Endothelial cell of umbilical vein (primary cell): ENCODE measurements at regions not wholly inside any gene's neighbourhood (a gene's known extent, or its start where the extent isn't known, plus 50 kb on each side); places are given as distances from the start of the nearest gene placed in this dataset.

ENCODE experiments used
- BruUV-seq: library from RNA; stranded (reverse); fragments of 400-500 nt; replicated peaks from 2 replicates; lab custom pipeline; 2021; lab: Mats Ljungman, UMichigan
- CTCF ChIA-PET: fragments of 300-600, 350-600 bp; sonication (Branson Sonifier 250); formaldehyde crosslinking; loops from one replicate; lab custom pipeline; 2021; ENCODE audit warnings: antibody characterized with exemption, inconsistent platforms; lab: Charles Lee
- POLR2A ChIA-PET: fragments of 300-600, 350-600 bp; sonication (Branson Sonifier 250); formaldehyde crosslinking; loops from one replicate; lab custom pipeline; 2021; ENCODE audit warnings: antibody characterized with exemption, inconsistent platforms; lab: Charles Lee
- DNase-seq: peaks from one replicate; pipeline ENCODE4 v3.0.0-alpha.2; 2011; ENCODE audit warnings: low read depth, low spot score
- FAIRE-seq: peaks from 2 replicates; lab custom pipeline; 2011; peaks lifted over from hg19 to GRCh38; lab: Jason Lieb, UNC
- H2AFZ ChIP-seq: 2 replicates; pipeline ENCODE4 v1.6.0; 2012; ENCODE audit warnings: low read depth, low read length, control low read depth, inconsistent platforms
- H3K27ac ChIP-seq: 2 replicates; pipeline ENCODE4 v1.5.1; 2011; ENCODE audit warnings: low read depth, mild to moderate bottlenecking, control low read depth, low read length, moderate library complexity; ENCODE audit not compliant: insufficient read depth
- H3K27me3 ChIP-seq, 2 experiments: 2 replicates each; pipeline versions ENCODE4 v1.6.0 to v1.6.1; 2011; ENCODE audit warnings: low read length in 2 of 2, mixed read lengths in 1 of 2; ENCODE audit not compliant: control insufficient read depth in 2 of 2, insufficient read depth in 2 of 2
- H3K36me3 ChIP-seq, 2 experiments: 2 replicates in 1 of 2; 3 replicates in 1 of 2; pipeline ENCODE4 v1.5.1; 2011; ENCODE audit warnings: low read length in 2 of 2, mild to moderate bottlenecking in 1 of 2, moderate library complexity in 1 of 2; ENCODE audit not compliant: control insufficient read depth in 2 of 2, insufficient read depth in 2 of 2; ENCODE audit errors: extremely low read depth in 1 of 2
- H3K4me1 ChIP-seq: 3 replicates; pipeline ENCODE4 v1.5.1; 2011; ENCODE audit warnings: mild to moderate bottlenecking, low read length; ENCODE audit not compliant: control insufficient read depth, insufficient read depth; ENCODE audit errors: extremely low read depth
- H3K4me2 ChIP-seq: 2 replicates; pipeline ENCODE4 v1.6.1; 2011; ENCODE audit warnings: low read length, control low read depth, mixed read lengths; ENCODE audit not compliant: insufficient read depth
- H3K4me3 ChIP-seq, 3 experiments: fragments of 200-600 bp in 1 of 3; sonication (generic), shearing (Covaris generic) in 1 of 3; replicated peaks in 1 of 3; 2 replicates each; pipeline ENCODE4 v1.5.1; 2011 to 2016; ENCODE audit warnings: control low read depth in 3 of 3, low read length in 3 of 3, mild to moderate bottlenecking in 2 of 3, inconsistent platforms in 1 of 3, low read depth in 1 of 3, moderate library complexity in 1 of 3; ENCODE audit not compliant: insufficient read depth in 1 of 3
- H3K79me2 ChIP-seq: 2 replicates; pipeline ENCODE4 v1.6.0; 2012; ENCODE audit warnings: low read length, inconsistent platforms; ENCODE audit not compliant: control insufficient read depth, insufficient read depth
- H3K9ac ChIP-seq: replicated peaks from 2 replicates; pipeline ENCODE3; 2011; ENCODE audit warnings: low read length, control low read depth; ENCODE audit not compliant: insufficient read depth; ENCODE audit errors: extremely low read depth
- H3K9me1 ChIP-seq: replicated peaks from 3 replicates; pipeline ENCODE4 v1.6.0; 2011; ENCODE audit warnings: mild to moderate bottlenecking, low read length; ENCODE audit not compliant: control insufficient read depth, insufficient read depth; ENCODE audit errors: extremely low read depth
- H3K9me3 ChIP-seq: replicated peaks from 2 replicates; pipeline ENCODE4 v1.5.1; 2012; ENCODE audit warnings: low read length, inconsistent platforms; ENCODE audit not compliant: control insufficient read depth, insufficient read depth
- H4K20me1 ChIP-seq: replicated peaks from 2 replicates; pipeline ENCODE3; 2011; ENCODE audit warnings: mild to moderate bottlenecking, low read length; ENCODE audit not compliant: control insufficient read depth, insufficient read depth; ENCODE audit errors: extremely low read depth
- CTCF ChIP-seq, 2 donors: IDR thresholded peaks; 1 replicate in 1 of 2; 2 replicates in 1 of 2; pipeline ENCODE4 v1.5.1; 2011; ENCODE audit warnings: low read length in 2 of 2, mild to moderate bottlenecking in 2 of 2, moderate library complexity in 2 of 2, control low read depth in 1 of 2, inconsistent platforms in 1 of 2, low read depth in 1 of 2; ENCODE audit not compliant: insufficient read depth in 1 of 2; ENCODE audit errors: extremely low read depth in 1 of 2
- EZH2 ChIP-seq: IDR thresholded peaks from 2 replicates; pipeline ENCODE4 v1.6.1; 2012; ENCODE audit warnings: borderline replicate concordance, low read depth, mild to moderate bottlenecking, moderate library complexity, low read length, inconsistent platforms; ENCODE audit not compliant: severe bottlenecking
- FOS ChIP-seq: IDR thresholded peaks from 2 replicates; pipeline ENCODE4 v1.6.1; 2011; ENCODE audit warnings: mild to moderate bottlenecking, low read length, moderate library complexity, borderline replicate concordance; ENCODE audit not compliant: insufficient read depth
- GATA2 ChIP-seq: IDR thresholded peaks from 2 replicates; pipeline ENCODE4 v1.7.0; 2011; ENCODE audit warnings: low read depth, mild to moderate bottlenecking, moderate library complexity, mixed read lengths, low read length; ENCODE audit not compliant: insufficient read length, insufficient read depth
- JUN ChIP-seq: IDR thresholded peaks from 2 replicates; pipeline ENCODE4 v1.6.1; 2011; ENCODE audit warnings: borderline replicate concordance, low read depth; ENCODE audit not compliant: insufficient read length, insufficient read depth
- MAX ChIP-seq: IDR thresholded peaks from 2 replicates; pipeline ENCODE4 v1.6.1; 2011; ENCODE audit not compliant: insufficient read depth, insufficient read length
- MYC ChIP-seq: IDR thresholded peaks from one replicate; pipeline ENCODE4 v1.6.1; 2011; ENCODE audit warnings: mild to moderate bottlenecking, low read depth, low read length
- POLR2A ChIP-seq: IDR thresholded peaks from 2 replicates; pipeline ENCODE4 v1.6.1; 2012; ENCODE audit warnings: low read depth, mild to moderate bottlenecking, control low read depth, low read length
- POLR2AphosphoS5 ChIP-seq: IDR thresholded peaks from 2 replicates; pipeline ENCODE4 v1.6.1; 2012; ENCODE audit warnings: low read depth, mild to moderate bottlenecking, control low read depth, low read length, moderate library complexity; ENCODE audit not compliant: insufficient read depth
- dilution Hi-C: fragments of 300-500 bp; cut with MboI; formaldehyde crosslinking; loops from one replicate; pipeline ENCODE4 v1.15.0; 2019; ENCODE audit warnings: low sequenced_read_pairs; ENCODE audit not compliant: extremely low pct_ligation_motif_present
- intact Hi-C: fragments of 100-400 bp; cut with micrococcal nuclease; formaldehyde crosslinking; loops from one replicate; pipeline ENCODE4 v1.10.0; 2022

- no peaks in the 10 kb centered on the region for H4K20me1 ChIP-seq
- dilution Hi-C loops (no loop called here), intact Hi-C loops (no loop called here)
- BruUV-seq: no TSS peak
- H3K9ac ChIP-seq: no peak overlapping the region
- H3K4me3 ChIP-seq: no peak overlapping the region
- TF ChIP-seq FOS: no peak
- TF ChIP-seq JUN: no peak
- TF ChIP-seq POLR2A: no peak
- no peak for TF ChIP-seq GATA2
- no peak for TF ChIP-seq EZH2
- TF ChIP-seq POLR2AphosphoS5: no peak
- TF ChIP-seq MYC: no peak
- no peak for TF ChIP-seq CTCF (IDR thresholded peaks at IDR 0.05; ENCODE audit: extremely low read depth in 1 of 2, insufficient read depth in 1 of 2, low read depth in 1 of 2, low read length in 2 of 2)
- no peak for TF ChIP-seq MAX
- H3K4me1 ChIP-seq: no peaks in the 10 kb centered on the region
- DNase-seq (no peak), FAIRE-seq (no peak)
- H3K4me2 ChIP-seq: no peak overlapping the region
- H2AFZ ChIP-seq: no peak overlapping the region
- H3K27me3 ChIP-seq: no peaks in the 10 kb centered on the region
- ChIA-PET POLR2A (no interaction called here), CTCF (no interaction called here)
- H3K27ac ChIP-seq: no peak overlapping the region
- H3K9me3 ChIP-seq: peaks cover 5% of the 10 kb centered on the region
- H3K79me2 ChIP-seq: no peaks in the 10 kb centered on the region
- no peaks in the 10 kb centered on the region for H3K9me1 ChIP-seq
- no peaks in the 10 kb centered on the region for H3K36me3 ChIP-seq
These were observed 259.8 kb downstream of the FAM43A start for GRCh38 chr3:194945508-194945907.
